AG09309 (cell line): ENCODE measurements at regions not wholly inside any gene's neighbourhood (a gene's known extent, or its start where the extent isn't known, plus 50 kb on each side); places are given as distances from the start of the nearest gene placed in this dataset.

Experiments
- DNase-seq: peaks from one replicate; pipeline ENCODE4 v3.0.0-alpha.2; 2010; ENCODE audit warnings: low read depth
- H3K4me3 ChIP-seq: 2 replicates; pipeline ENCODE4 v1.5.1; 2011; ENCODE audit warnings: mild to moderate bottlenecking, low read depth, low read length, moderate library complexity; ENCODE audit not compliant: control insufficient read depth
- TF ChIP-seq, protein P1 (sequence below): IDR thresholded peaks from 2 replicates; pipeline ENCODE4 v1.5.1; 2011; ENCODE audit warnings: mild to moderate bottlenecking, low read depth, low read length, inconsistent platforms; ENCODE audit not compliant: insufficient read depth, control insufficient read depth; ENCODE audit errors: missing control alignments

DNA sequence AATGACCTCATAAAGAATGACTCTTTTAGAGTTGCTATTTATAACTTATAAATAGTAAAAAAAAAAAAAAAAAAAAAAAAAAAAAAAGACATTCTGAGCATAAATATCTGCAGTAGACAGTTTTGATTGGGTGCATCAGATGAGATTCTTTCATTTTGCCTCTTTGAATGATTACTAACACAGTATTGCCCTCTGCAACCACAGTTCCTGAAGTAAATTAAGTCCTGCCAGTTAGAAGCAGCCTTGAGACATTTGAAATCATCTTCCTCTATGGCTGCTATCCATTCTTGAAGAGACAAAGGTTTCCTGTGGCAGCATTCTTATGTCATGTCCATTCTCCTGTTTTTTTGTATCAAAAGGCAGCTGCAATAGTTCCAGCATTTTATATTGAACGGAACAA, 892.4 kb upstream of the MIR17HG start:
- no peak for DNase-seq
- H3K4me3 ChIP-seq = no peak overlapping the region
- TF ChIP-seq, protein P1, sequence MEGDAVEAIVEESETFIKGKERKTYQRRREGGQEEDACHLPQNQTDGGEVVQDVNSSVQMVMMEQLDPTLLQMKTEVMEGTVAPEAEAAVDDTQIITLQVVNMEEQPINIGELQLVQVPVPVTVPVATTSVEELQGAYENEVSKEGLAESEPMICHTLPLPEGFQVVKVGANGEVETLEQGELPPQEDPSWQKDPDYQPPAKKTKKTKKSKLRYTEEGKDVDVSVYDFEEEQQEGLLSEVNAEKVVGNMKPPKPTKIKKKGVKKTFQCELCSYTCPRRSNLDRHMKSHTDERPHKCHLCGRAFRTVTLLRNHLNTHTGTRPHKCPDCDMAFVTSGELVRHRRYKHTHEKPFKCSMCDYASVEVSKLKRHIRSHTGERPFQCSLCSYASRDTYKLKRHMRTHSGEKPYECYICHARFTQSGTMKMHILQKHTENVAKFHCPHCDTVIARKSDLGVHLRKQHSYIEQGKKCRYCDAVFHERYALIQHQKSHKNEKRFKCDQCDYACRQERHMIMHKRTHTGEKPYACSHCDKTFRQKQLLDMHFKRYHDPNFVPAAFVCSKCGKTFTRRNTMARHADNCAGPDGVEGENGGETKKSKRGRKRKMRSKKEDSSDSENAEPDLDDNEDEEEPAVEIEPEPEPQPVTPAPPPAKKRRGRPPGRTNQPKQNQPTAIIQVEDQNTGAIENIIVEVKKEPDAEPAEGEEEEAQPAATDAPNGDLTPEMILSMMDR = no peak

DNA sequence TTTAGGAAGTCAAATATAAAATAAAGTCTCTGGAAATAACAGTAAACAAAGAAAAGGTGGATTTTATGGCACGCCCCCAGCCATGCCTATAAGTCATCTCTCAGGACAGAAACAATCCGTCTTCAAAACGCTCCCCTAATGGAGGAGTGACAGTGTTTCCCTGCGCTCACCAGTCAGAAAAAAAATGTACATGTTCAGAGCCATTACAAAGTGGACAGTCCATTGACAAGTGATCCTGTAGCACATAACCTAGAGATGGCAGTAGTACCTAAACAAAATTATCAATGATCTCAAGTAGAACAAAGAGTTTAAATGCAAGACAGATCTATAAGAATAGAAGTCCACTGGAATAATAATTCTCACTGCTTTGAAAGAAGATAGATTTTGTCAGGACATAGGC, 891.7 kb upstream of the MIR17HG start:
- TF ChIP-seq, protein P1 = no peak
- DNase-seq = no peak
- H3K4me3 ChIP-seq = no peak overlapping the region

GRCh38 chr13:90461398-90461797, 886.1 kb upstream of the MIR17HG start:
- TF ChIP-seq, protein P1 = no peak
- H3K4me3 ChIP-seq = no peak overlapping the region
- DNase-seq = no peak

GRCh38 chr13:90477216-90477615, 870.3 kb upstream of the MIR17HG start:
- no peak for DNase-seq
- no peak overlapping the region for H3K4me3 ChIP-seq
- TF ChIP-seq, protein P1 = no peak

- H3K4me3 ChIP-seq = no peak overlapping the region
- DNase-seq = no peak
- TF ChIP-seq, protein P1 = no peak
These were observed 863.6 kb upstream of the MIR17HG start for GRCh38 chr13:90483906-90484305.

DNA sequence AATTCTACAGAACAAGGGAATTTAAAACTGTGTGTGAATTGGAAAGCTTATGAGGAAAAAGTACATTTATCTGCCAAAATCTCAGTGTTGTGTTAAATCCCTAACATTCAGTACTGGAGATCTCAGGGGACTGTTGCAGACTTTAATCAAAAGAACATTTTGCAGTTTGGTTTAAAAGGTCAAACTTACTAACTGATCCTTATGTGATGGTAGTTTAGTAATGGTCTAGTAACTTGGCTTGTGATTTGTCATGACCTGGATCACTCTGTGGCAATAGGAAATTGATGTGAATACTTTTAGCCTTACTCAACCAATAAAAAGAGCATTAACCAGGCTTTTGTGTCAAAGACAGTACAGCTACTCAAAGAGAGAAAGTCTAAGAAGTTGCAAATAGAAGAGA, 862.1 kb upstream of the MIR17HG start:
- TF ChIP-seq, protein P1 = no peak
- H3K4me3 ChIP-seq = no peak overlapping the region
- DNase-seq = peak; percentile 90

DNA sequence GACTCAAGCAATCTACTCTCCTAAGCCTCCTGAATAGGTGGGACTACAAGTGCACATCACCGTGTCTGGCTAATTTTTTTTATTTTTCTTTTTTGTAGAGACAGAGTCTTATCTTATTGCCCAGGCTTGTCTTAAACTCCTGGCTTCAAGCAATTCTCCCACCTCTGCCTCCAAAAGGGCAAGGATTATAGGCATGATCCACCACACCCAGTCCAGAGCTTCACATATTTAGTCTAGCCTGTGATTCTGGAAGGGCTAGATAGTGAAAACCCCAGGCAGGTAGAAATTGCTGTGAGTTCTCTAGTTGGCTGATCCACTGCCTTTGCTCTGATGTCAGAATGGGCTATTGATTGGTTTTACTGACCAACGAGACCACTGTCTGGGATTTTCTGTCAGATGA, 854.6 kb upstream of the MIR17HG start:
- TF ChIP-seq, protein P1 = no peak
- H3K4me3 ChIP-seq = no peak overlapping the region
- no peak for DNase-seq
